Endothelial cell of umbilical vein (primary cell): ENCODE measurements at regions not wholly inside any gene's neighbourhood (a gene's known extent, or its start where the extent isn't known, plus 50 kb on each side); places are given as distances from the start of the nearest gene placed in this dataset.

ENCODE experiments used
- CTCF ChIP-seq, 2 donors: IDR thresholded peaks; 1 replicate in 1 of 2; 2 replicates in 1 of 2; pipeline ENCODE4 v1.5.1; 2011; ENCODE audit warnings: low read length in 2 of 2, mild to moderate bottlenecking in 2 of 2, moderate library complexity in 2 of 2, control low read depth in 1 of 2, inconsistent platforms in 1 of 2, low read depth in 1 of 2; ENCODE audit not compliant: insufficient read depth in 1 of 2; ENCODE audit errors: extremely low read depth in 1 of 2
- EZH2 ChIP-seq: IDR thresholded peaks from 2 replicates; pipeline ENCODE4 v1.6.1; 2012; ENCODE audit warnings: borderline replicate concordance, low read depth, mild to moderate bottlenecking, moderate library complexity, low read length, inconsistent platforms; ENCODE audit not compliant: severe bottlenecking
- FOS ChIP-seq: IDR thresholded peaks from 2 replicates; pipeline ENCODE4 v1.6.1; 2011; ENCODE audit warnings: mild to moderate bottlenecking, low read length, moderate library complexity, borderline replicate concordance; ENCODE audit not compliant: insufficient read depth
- JUN ChIP-seq: IDR thresholded peaks from 2 replicates; pipeline ENCODE4 v1.6.1; 2011; ENCODE audit warnings: borderline replicate concordance, low read depth; ENCODE audit not compliant: insufficient read length, insufficient read depth
- MYC ChIP-seq: IDR thresholded peaks from one replicate; pipeline ENCODE4 v1.6.1; 2011; ENCODE audit warnings: mild to moderate bottlenecking, low read depth, low read length
- POLR2A ChIP-seq: IDR thresholded peaks from 2 replicates; pipeline ENCODE4 v1.6.1; 2012; ENCODE audit warnings: low read depth, mild to moderate bottlenecking, control low read depth, low read length
- POLR2AphosphoS5 ChIP-seq: IDR thresholded peaks from 2 replicates; pipeline ENCODE4 v1.6.1; 2012; ENCODE audit warnings: low read depth, mild to moderate bottlenecking, control low read depth, low read length, moderate library complexity; ENCODE audit not compliant: insufficient read depth
- TF ChIP-seq, protein P1 (sequence below): IDR thresholded peaks from 2 replicates; pipeline ENCODE4 v1.6.1; 2011; ENCODE audit not compliant: insufficient read depth, insufficient read length

- TF ChIP-seq CTCF (IDR thresholded peaks at IDR 0.05; ENCODE audit: extremely low read depth in 1 of 2, insufficient read depth in 1 of 2, low read depth in 1 of 2, low read length in 2 of 2) (no peak), FOS (no peak), POLR2AphosphoS5 (no peak), POLR2A (no peak), EZH2 (no peak), JUN (no peak), MYC (no peak)
- TF ChIP-seq, protein P1, sequence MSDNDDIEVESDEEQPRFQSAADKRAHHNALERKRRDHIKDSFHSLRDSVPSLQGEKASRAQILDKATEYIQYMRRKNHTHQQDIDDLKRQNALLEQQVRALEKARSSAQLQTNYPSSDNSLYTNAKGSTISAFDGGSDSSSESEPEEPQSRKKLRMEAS, result no peak
These were observed 500.9 kb downstream of the NEBL start for GRCh38 chr10:20396205-20396604.
